MM.1S (cell line): ENCODE measurements at regions not wholly inside any gene's neighbourhood (a gene's known extent, or its start where the extent isn't known, plus 50 kb on each side); places are given as distances from the start of the nearest gene placed in this dataset.

Source experiments
- CTCF ChIP-seq: fragments of 300-600 bp; sonication (generic); IDR thresholded peaks from 2 replicates; pipeline ENCODE4 v1.5.1; 2016; ENCODE audit warnings: antibody characterized with exemption, low read length, mixed read lengths
- EZH2 ChIP-seq: fragments of 300-600 bp; sonication (generic); optimal IDR thresholded peaks from 2 replicates; pipeline ENCODE3; 2017; ENCODE audit warnings: low read depth, mild to moderate bottlenecking, antibody characterized with exemption, low read length, mixed read lengths
- EZH2phosphoT487 ChIP-seq: fragments of 300-600 bp; sonication (generic); IDR thresholded peaks from 2 replicates; pipeline ENCODE4 v1.6.1; 2018; ENCODE audit warnings: antibody characterized with exemption, low read length

DNA sequence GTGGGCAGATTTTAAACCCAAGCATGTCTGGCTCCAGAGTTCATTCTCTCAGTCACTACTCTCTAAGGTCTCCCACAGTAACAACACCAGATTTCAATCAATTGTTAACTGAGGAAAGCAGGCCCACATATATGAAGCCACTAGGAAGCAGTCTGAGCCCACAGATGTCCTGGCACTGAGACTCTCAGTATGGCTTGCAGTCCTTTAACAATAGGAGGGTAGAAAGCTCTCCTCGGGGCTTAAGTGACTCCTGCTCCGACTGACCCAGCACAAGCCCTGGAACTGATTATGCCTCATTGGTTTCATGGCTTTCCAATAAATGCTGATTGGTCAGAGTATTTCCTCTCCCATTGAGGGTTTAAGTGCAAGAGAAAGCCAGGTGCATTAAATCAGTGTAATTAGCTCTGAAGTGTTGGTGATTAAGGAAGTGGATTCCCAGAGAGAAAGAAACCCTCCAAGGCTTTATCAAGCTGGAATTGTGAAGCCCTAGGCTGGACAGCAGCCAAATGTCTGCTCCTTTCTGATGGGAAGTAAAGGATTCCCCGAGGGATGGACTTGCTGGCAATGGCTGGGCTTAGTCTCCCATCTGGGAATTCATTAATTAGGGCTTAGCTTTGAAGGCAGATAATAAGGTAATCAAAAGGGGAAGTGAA, 76.6 kb upstream of the PROKR2 start:
- TF ChIP-seq CTCF (no peak), EZH2 (no peak), EZH2phosphoT487 (no peak)
